ENCODE measurements at regions not wholly inside any gene's neighbourhood (a gene's known extent, or its start where the extent isn't known, plus 50 kb on each side); places are given as distances from the start of the nearest gene placed in this dataset.
"Not testable (repeated sequence)": the region's sequence is repeated elsewhere in the genome, so short reads cannot be mapped to it uniquely, and the experiment has no call there.

DNA sequence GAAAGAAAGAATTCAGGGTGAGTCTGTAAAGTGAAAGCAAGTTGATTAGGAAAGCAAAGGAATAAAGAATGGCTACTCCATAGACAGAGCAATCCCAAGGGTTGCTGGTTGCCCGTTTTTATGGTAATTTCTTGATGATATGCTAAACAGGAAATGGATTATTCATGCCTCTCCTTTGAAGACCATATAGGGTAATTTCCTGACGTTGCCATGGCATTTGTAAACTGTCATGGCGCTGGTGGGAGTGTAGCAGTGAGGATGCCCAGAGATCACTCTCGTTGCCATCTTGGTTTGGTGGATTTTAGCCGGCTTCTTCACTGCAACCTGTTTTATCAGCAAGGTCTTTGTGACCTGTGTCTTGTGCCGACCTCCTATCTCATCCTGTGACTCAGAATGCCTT, 287.4 kb upstream of the ERCC4 start:
- TF ChIP-seq POLR2A (IDR thresholded peaks at IDR 0.05; ENCODE audit: low read length); GATA1 (IDR thresholded peaks at IDR 0.05; ENCODE audit: low read depth, low read length): not testable (repeated sequence)

Measured in erythroblast (primary cell).